H1 (cell line): ENCODE measurements at regions not wholly inside any gene's neighbourhood (a gene's known extent, or its start where the extent isn't known, plus 50 kb on each side); places are given as distances from the start of the nearest gene placed in this dataset.

Source experiments
- CTCF ChIA-PET: fragments of 300-600 bp; sonication (Branson Sonifier 250); formaldehyde crosslinking; loops from one replicate; lab custom pipeline; 2021; ENCODE audit not compliant: partially characterized antibody; lab: Charles Lee
- POLR2A ChIA-PET: fragments of 300-600 bp; sonication (Branson Sonifier 250); formaldehyde crosslinking; loops from one replicate; lab custom pipeline; 2021; ENCODE audit warnings: inconsistent platforms; ENCODE audit not compliant: partially characterized antibody; lab: Charles Lee
- DNase-seq, 2 experiments: peaks; one replicate each; pipeline versions ENCODE4 v3.0.0 to v3.0.0-alpha.2; 2010 to 2022; ENCODE audit warnings: low spot score in 2 of 2, low read depth in 1 of 2, mixed read lengths in 1 of 2
- FAIRE-seq: peaks from 2 replicates; lab custom pipeline; 2011; peaks lifted over from hg19 to GRCh38; lab: Jason Lieb, UNC
- H2AFZ ChIP-seq: 2 replicates; pipeline ENCODE4 v1.8.1; 2012; ENCODE audit warnings: low read length, inconsistent platforms
- H2AK5ac ChIP-seq: 2 replicates; pipeline ENCODE4 v1.6.1; 2013; ENCODE audit warnings: low read depth, low read length
- H2BK120ac ChIP-seq: replicated peaks from 2 replicates; pipeline ENCODE3; 2013; ENCODE audit warnings: low read depth, low read length, inconsistent platforms
- H2BK12ac ChIP-seq: 2 replicates; pipeline ENCODE4 v1.6.1; 2013; ENCODE audit warnings: low read depth, low read length
- H2BK15ac ChIP-seq: 2 replicates; pipeline ENCODE4 v1.6.1; 2013; ENCODE audit warnings: low read length
- H2BK20ac ChIP-seq: 2 replicates; pipeline ENCODE4 v1.6.1; 2013; ENCODE audit warnings: low read length
- H2BK5ac ChIP-seq: 2 replicates; pipeline ENCODE4 v1.6.1; 2013; ENCODE audit warnings: low read depth, low read length
- H3K14ac ChIP-seq: 2 replicates; pipeline ENCODE4 v1.6.1; 2013; ENCODE audit warnings: inconsistent platforms; ENCODE audit not compliant: insufficient read length
- H3K18ac ChIP-seq: 2 replicates; pipeline ENCODE4 v1.6.1; 2013; ENCODE audit warnings: low read length; ENCODE audit errors: extremely low read depth
- H3K23ac ChIP-seq: 2 replicates; pipeline ENCODE4 v1.6.1; 2013; ENCODE audit warnings: inconsistent platforms; ENCODE audit not compliant: insufficient read length
- H3K23me2 ChIP-seq: 2 replicates; pipeline ENCODE4 v1.6.1; 2013; ENCODE audit warnings: low read depth, low read length
- H3K27ac ChIP-seq: 2 replicates; pipeline ENCODE4 v1.6.1; 2011; ENCODE audit warnings: low read depth, low read length, inconsistent platforms
- H3K27me3 ChIP-seq, 4 experiments: replicated peaks in 1 of 4; 1 replicate in 1 of 4; 2 replicates in 3 of 4; pipeline versions ENCODE4 v1.6.1 to v1.8.1; 2011 to 2013; ENCODE audit warnings: low read length in 3 of 4, mild to moderate bottlenecking in 3 of 4, inconsistent platforms in 2 of 4, mixed read lengths in 2 of 4, moderate library complexity in 1 of 4; ENCODE audit not compliant: control insufficient read depth in 3 of 4, insufficient read depth in 3 of 4; ENCODE audit errors: extremely low read depth in 1 of 4
- H3K36me3 ChIP-seq, 4 experiments: 2 replicates each; pipeline versions ENCODE4 v1.6.1 to v1.8.1; 2011 to 2013; ENCODE audit warnings: mild to moderate bottlenecking in 4 of 4, low read length in 3 of 4, moderate library complexity in 2 of 4, control low read depth in 1 of 4, inconsistent platforms in 1 of 4; ENCODE audit not compliant: insufficient read depth in 4 of 4, control insufficient read depth in 2 of 4
- H3K4ac ChIP-seq: replicated peaks from 2 replicates; pipeline ENCODE3; 2013; ENCODE audit warnings: low read length, low read depth, mixed read lengths, inconsistent platforms; ENCODE audit not compliant: insufficient read length
- H3K4me1 ChIP-seq, 4 experiments: replicated peaks in 1 of 4; 1 replicate in 1 of 4; 2 replicates in 3 of 4; pipeline versions ENCODE4 v1.6.1 to v1.8.1; 2011 to 2013; ENCODE audit warnings: low read length in 3 of 4, inconsistent platforms in 2 of 4, mixed read lengths in 1 of 4; ENCODE audit not compliant: insufficient read depth in 4 of 4, control insufficient read depth in 3 of 4
- H3K4me2 ChIP-seq, 2 experiments: 2 replicates each; pipeline versions ENCODE4 v1.6.1 to v1.8.1; 2011 to 2013; ENCODE audit warnings: low read depth in 2 of 2, low read length in 2 of 2, control low read depth in 1 of 2, inconsistent platforms in 1 of 2, mild to moderate bottlenecking in 1 of 2; ENCODE audit not compliant: insufficient read depth in 1 of 2
- H3K4me3 ChIP-seq, 4 experiments: fragments of 200-600, 300-600 bp in 1 of 4; sonication (generic), shearing (Covaris generic), sonication (Bioruptor Twin) in 1 of 4; 2 replicates each; pipeline versions ENCODE4 v1.5.1 to v1.8.1; 2011 to 2016; ENCODE audit warnings: low read length in 4 of 4, low read depth in 3 of 4, control low read depth in 2 of 4, inconsistent platforms in 2 of 4, mild to moderate bottlenecking in 2 of 4, mixed read lengths in 1 of 4, moderate library complexity in 1 of 4; ENCODE audit not compliant: insufficient read depth in 2 of 4; ENCODE audit errors: extremely low read depth in 1 of 4
- H3K56ac ChIP-seq: replicated peaks from 2 replicates; pipeline ENCODE3; 2013; ENCODE audit warnings: low read depth, mild to moderate bottlenecking, mixed read lengths, low read length, inconsistent platforms; ENCODE audit not compliant: insufficient read length
- H3K79me1 ChIP-seq: 2 replicates; pipeline ENCODE4 v1.6.1; 2013; ENCODE audit warnings: low read depth, low read length, control low read depth
- H3K79me2 ChIP-seq, 2 experiments: 2 replicates each; pipeline versions ENCODE4 v1.6.1 to v1.8.1; 2012 to 2013; ENCODE audit warnings: low read length in 2 of 2, mild to moderate bottlenecking in 2 of 2, inconsistent platforms in 1 of 2; ENCODE audit not compliant: insufficient read depth in 2 of 2, control insufficient read depth in 1 of 2
- H3K9ac ChIP-seq, 4 experiments: replicated peaks in 1 of 4; 1 replicate in 1 of 4; 2 replicates in 3 of 4; pipeline versions ENCODE4 v1.6.1 to v1.8.1; 2011 to 2013; ENCODE audit warnings: low read depth in 3 of 4, low read length in 3 of 4, control low read depth in 2 of 4, mild to moderate bottlenecking in 2 of 4, moderate library complexity in 2 of 4, inconsistent platforms in 1 of 4; ENCODE audit errors: extremely low read depth in 1 of 4
- H3K9me3 ChIP-seq, 2 experiments: 2 replicates each; pipeline versions ENCODE4 v1.6.1 to v1.8.1; 2012 to 2013; ENCODE audit warnings: mild to moderate bottlenecking in 2 of 2, moderate library complexity in 2 of 2, control low read depth in 1 of 2, inconsistent platforms in 1 of 2, low read depth in 1 of 2, low read length in 1 of 2, mixed read lengths in 1 of 2; ENCODE audit not compliant: insufficient read depth in 2 of 2
- H4K20me1 ChIP-seq, 2 experiments: replicated peaks in 1 of 2; 2 replicates each; pipeline versions ENCODE3 to v1.8.1; 2011 to 2013; ENCODE audit warnings: inconsistent platforms in 2 of 2, low read length in 2 of 2, mild to moderate bottlenecking in 1 of 2; ENCODE audit not compliant: insufficient read depth in 2 of 2, control insufficient read depth in 1 of 2
- H4K5ac ChIP-seq: 2 replicates; pipeline ENCODE4 v1.6.1; 2013; ENCODE audit warnings: low read length, low read depth, mixed read lengths, inconsistent platforms; ENCODE audit not compliant: insufficient read length
- H4K8ac ChIP-seq: 2 replicates; pipeline ENCODE4 v1.8.0; 2013; ENCODE audit warnings: mild to moderate bottlenecking, moderate library complexity, low read length, inconsistent platforms; ENCODE audit not compliant: insufficient read depth; ENCODE audit errors: extremely low read depth
- H4K91ac ChIP-seq: replicated peaks from 2 replicates; pipeline ENCODE3; 2013; ENCODE audit warnings: low read length, mixed read lengths, inconsistent platforms; ENCODE audit not compliant: insufficient read length
- BCL11A ChIP-seq, 2 experiments: IDR thresholded peaks; one replicate each; pipeline ENCODE4 v1.6.1; 2011; ENCODE audit warnings: low read depth in 2 of 2, low read length in 2 of 2, mild to moderate bottlenecking in 2 of 2
- BRCA1 ChIP-seq: IDR thresholded peaks from 2 replicates; pipeline ENCODE4 v1.6.1; 2012; ENCODE audit warnings: low read depth, low read length, improper control_type of control experiment
- CTBP2 ChIP-seq: IDR thresholded peaks from 2 replicates; pipeline ENCODE4 v1.7.0; 2011; ENCODE audit warnings: borderline replicate concordance, mild to moderate bottlenecking, moderate library complexity, mixed read lengths, low read length; ENCODE audit not compliant: insufficient read depth, insufficient read length
- EGR1 ChIP-seq: IDR thresholded peaks from 2 replicates; pipeline ENCODE4 v1.6.1; 2011; ENCODE audit warnings: low read depth, low read length, borderline replicate concordance
- EP300 ChIP-seq, 2 experiments: IDR thresholded peaks; 1 replicate in 1 of 2; 2 replicates in 1 of 2; pipeline ENCODE4 v1.6.1; 2011 to 2012; ENCODE audit warnings: low read depth in 2 of 2, low read length in 2 of 2, mild to moderate bottlenecking in 2 of 2, borderline replicate concordance in 1 of 2, inconsistent platforms in 1 of 2, moderate library complexity in 1 of 2
- FOSL1 ChIP-seq: IDR thresholded peaks from 2 replicates; pipeline ENCODE4 v1.6.1; 2011; ENCODE audit warnings: mild to moderate bottlenecking, low read depth, low read length, moderate library complexity; ENCODE audit not compliant: insufficient read depth
- POLR2A ChIP-seq, 2 experiments: IDR thresholded peaks; 1 replicate in 1 of 2; 2 replicates in 1 of 2; pipeline ENCODE4 v1.6.1; 2011; ENCODE audit warnings: low read depth in 2 of 2, low read length in 2 of 2, mild to moderate bottlenecking in 2 of 2; ENCODE audit errors: control extremely low read depth in 1 of 2
- POLR2AphosphoS5 ChIP-seq: IDR thresholded peaks from 2 replicates; pipeline ENCODE4 v1.6.1; 2011; ENCODE audit warnings: low read depth, low read length
- TBP ChIP-seq: IDR thresholded peaks from 2 replicates; pipeline ENCODE4 v1.6.1; 2011; ENCODE audit warnings: low read depth, low read length, improper control_type of control experiment
- WGBS, 2 experiments: shearing (Covaris generic) in 1 of 2; methylation state at CpG; one replicate each; pipeline versions ENCODE4 v1.1.6 to v1.1.7; 2013 to 2015; ENCODE audit warnings: low lambda C conversion rate in 2 of 2, mixed read lengths in 2 of 2, inconsistent platforms in 1 of 2, low coverage in 1 of 2, missing lambda C conversion rate in 1 of 2; ENCODE audit not compliant: insufficient replicate concordance in 2 of 2, insufficient coverage in 1 of 2, insufficient read length in 1 of 2; ENCODE audit errors: extremely low coverage in 1 of 2, missing lambda C conversion rate in 1 of 2; 5-methylcytosine and 5-hydroxymethylcytosine counted together

DNA sequence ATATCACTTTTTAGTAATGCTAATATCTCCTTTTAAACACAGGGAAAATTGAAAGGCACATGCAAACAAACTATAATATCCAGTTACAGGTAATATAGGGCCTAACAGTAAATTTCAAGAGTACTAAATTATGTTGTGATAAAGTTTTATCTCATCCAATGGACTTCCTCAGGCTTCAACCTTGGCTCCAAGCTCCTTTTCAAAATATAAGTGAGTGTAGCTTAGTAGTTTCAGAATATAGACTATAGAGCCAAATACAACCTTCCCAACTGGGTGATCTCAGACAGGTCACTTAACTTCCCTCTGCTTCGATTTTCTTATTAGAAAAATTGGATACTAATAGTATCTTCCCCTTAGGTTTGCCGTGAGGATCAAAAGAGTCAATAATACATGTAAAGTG is 93.5 kb upstream of the PARD3B start:
- Histone ChIP-seq H4K5ac (no peak overlapping the region), H3K36me3 (no peaks in the 10 kb centered on the region), H2BK5ac (no peak overlapping the region), H3K23ac (no peak overlapping the region), H2BK12ac (no peak overlapping the region), H3K14ac (no peak overlapping the region), H2BK120ac (no peak overlapping the region), H2BK20ac (no peak overlapping the region), H4K8ac (no peak overlapping the region), H3K9ac (no peak overlapping the region), H4K20me1 (no peaks in the 10 kb centered on the region), H3K79me2 (no peaks in the 10 kb centered on the region), H3K4me3 (no peak overlapping the region), H3K4ac (no peak overlapping the region), H3K9me3 (no peaks in the 10 kb centered on the region), H2BK15ac (no peak overlapping the region), H2AFZ (no peak overlapping the region), H3K27ac (no peak overlapping the region), H3K4me2 (no peak overlapping the region), H2AK5ac (no peak overlapping the region), H3K23me2 (no peaks in the 10 kb centered on the region), H3K4me1 (peaks cover 0 to 2% (median 0%) of the 10 kb centered on the region in 4 experiments; a peak in 2 of 7 replicates), H3K79me1 (no peaks in the 10 kb centered on the region), H3K56ac (no peak overlapping the region), H4K91ac (no peak overlapping the region), H3K18ac (no peak overlapping the region), H3K27me3 (no peaks in the 10 kb centered on the region)
- CTCF ChIA-PET = no interaction called here
- POLR2A ChIA-PET = no interaction called here
- WGBS, 2 experiments = 77% methylated on average over 2 of the region's 2 CpGs; no CpG with 5 or more reads in 1 of the 2 experiments
- DNase-seq = no peak
- no peak for TF ChIP-seq CTBP2
- TF ChIP-seq POLR2A (IDR thresholded peaks at IDR 0.05; ENCODE audit: control extremely low read depth in 1 of 2, low read depth in 2 of 2, low read length in 2 of 2) = no peak
- no peak for TF ChIP-seq TBP
- no peak for TF ChIP-seq POLR2AphosphoS5
- TF ChIP-seq FOSL1 = no peak
- TF ChIP-seq BCL11A (IDR thresholded peaks at IDR 0.05; ENCODE audit: low read depth in 2 of 2, low read length in 2 of 2) = no peak
- no peak for TF ChIP-seq EP300 (IDR thresholded peaks at IDR 0.05; ENCODE audit: borderline replicate concordance in 1 of 2, low read depth in 2 of 2, low read length in 2 of 2)
- no peak for TF ChIP-seq BRCA1
- no peak for TF ChIP-seq EGR1
- FAIRE-seq = no peak
